Stimulated activated CD8-positive, alpha-beta memory T cell treated with anti-CD3 and anti-CD28 coated beads, Interleukin-4, amount 100 ng/mL, for 1 hour (primary cell): ENCODE measurements at regions not wholly inside any gene's neighbourhood (a gene's known extent, or its start where the extent isn't known, plus 50 kb on each side); places are given as distances from the start of the nearest gene placed in this dataset.
"Not testable (repeated sequence)": the region's sequence is repeated elsewhere in the genome, so short reads cannot be mapped to it uniquely, and the experiment has no call there.

Experiments used
- DNase-seq, 2 donors: peaks; one replicate each; pipeline ENCODE4 v3.0.0-alpha.2; 2020; ENCODE audit warnings: low read depth in 2 of 2, low spot score in 1 of 2

DNA sequence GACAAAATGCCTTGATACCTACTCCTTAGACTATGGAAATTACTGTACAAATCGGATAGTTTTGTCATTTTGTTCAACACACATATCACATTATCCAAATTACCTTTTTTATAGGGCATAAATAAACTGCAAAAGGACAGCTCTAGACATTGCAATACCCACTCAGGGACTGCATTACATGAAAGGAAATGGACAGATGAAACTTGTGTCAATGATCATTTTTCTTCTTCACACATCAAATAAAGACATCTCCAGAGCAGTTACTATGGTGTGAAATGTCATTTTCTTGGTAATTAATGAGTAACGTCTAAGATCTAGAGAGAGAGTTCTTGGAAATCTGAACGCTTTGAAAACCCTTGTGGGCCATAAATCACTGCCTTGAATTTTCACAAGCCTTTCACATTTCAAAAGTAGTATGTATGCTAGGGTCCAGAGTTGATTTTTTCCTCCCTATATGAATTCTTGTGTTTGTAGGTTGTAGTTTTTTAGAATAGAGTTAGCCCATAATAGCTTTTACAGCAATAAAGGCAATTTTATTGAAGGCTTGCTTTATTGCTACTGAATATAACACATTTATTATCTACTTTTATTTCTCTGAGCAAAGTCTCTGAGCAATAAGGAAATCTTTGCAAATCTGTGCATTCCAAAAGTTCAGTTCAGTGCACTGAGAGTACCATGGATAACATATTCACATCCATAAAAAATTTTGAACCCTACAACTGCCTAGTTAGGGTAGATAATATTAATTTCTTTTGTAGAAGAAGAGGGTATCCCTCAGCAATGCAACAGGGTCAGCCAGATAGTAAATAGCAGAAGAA lies 358.0 kb upstream of the PCSK5 start:
- DNase-seq: no peak

DNA sequence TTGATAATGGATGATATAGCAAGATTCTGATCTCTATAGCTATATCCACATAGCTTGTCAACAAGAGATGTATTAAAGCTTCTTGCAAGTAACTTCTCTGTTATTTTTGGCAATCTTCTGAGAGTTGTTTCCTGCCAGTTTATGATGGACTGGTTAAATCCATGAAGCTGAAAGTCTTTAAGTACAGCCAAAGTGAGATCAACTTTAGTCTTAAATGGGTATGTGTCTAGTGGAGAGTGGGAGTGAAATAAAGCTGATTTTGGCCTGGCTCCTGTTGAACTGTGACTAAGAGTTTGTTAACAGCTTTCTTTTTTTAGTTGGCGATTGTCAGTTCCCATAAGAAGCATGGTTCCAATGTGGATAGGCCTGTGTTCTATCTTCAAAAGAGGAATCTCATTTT lies 350.9 kb upstream of the PCSK5 start:
- no peak for DNase-seq

- DNase-seq: no peak
Measured at GRCh38 chr9:75540185-75540584, 350.3 kb upstream of the PCSK5 start.

DNA sequence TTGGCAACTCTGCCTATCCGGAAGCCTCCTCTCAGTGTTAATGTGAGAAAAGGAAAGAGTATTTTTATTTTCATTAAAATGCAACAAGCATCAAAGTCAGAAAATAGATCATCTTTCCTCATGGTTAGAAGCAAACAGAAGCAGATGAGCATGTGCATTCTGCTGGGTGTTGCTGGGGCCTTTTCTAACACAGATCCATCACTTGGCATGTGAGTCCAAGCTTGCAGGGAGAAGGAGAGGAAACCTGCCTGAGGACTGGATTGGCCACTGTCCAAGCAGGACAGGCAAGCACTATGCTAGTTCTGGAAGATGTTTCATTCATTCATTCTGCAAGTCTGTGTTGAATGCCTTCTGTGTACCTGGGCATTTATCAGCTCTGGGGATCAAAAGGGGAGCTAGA lies 348.7 kb upstream of the PCSK5 start:
- no peak for DNase-seq

GRCh38 chr9:75544815-75545214 lies 345.7 kb upstream of the PCSK5 start:
- DNase-seq: no peak

DNA sequence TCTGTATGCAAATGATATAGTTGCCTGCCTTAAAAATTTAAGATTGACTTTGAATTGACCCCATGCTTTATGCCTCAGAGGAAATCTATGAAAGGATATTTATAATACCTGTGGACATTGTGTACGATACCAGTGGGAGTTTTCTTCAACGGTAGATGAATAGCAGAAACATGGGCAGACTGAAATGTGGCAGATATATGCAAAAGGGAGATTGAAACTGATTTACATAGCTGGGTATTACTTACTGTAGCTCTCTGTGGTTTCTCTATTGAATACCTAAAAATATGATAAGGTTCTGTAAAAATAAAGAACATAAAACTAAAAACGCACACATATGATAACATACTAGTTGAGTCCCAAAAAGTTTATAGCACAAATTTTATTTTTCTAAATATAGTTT lies 345.2 kb upstream of the PCSK5 start:
- DNase-seq: no peak

DNA sequence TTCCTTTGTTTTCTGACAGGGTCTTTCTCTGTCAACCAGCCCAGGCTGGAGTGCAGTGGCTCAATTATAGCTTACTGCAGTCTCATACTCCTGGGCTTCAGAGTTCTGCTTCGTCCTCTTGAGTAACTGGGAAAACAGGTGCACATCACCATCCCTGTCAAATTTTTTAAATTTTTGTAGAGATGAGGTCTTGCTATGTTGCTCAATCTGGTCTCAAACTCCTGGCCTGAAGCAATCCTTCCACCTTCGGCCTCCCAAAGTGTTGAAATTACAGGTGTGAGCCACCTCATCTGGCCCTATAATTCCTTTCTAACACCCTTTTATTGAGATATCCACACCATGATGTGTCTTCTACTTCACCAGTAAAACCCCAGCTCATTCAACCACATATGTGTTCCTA lies 341.6 kb upstream of the PCSK5 start:
- DNase-seq: no peak

DNA sequence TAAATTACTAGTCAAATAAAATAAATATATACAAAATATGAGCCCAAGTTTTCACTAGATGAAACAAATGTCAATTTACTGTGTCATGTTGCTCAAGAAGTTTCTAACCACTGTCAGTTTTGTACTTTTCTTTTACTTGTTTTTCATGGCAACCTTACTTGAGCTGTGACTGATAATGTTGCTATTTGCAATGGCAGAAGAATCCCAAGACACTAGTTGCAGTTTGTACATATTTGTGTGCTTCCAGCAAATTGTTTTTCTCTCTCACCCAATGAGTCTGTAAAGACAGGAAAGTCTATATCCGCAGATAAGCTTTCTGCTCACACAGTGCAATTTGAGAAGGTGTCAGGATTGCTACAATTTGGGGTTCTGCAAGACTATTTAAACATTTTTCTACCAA lies 338.6 kb upstream of the PCSK5 start:
- DNase-seq: no peak

DNA sequence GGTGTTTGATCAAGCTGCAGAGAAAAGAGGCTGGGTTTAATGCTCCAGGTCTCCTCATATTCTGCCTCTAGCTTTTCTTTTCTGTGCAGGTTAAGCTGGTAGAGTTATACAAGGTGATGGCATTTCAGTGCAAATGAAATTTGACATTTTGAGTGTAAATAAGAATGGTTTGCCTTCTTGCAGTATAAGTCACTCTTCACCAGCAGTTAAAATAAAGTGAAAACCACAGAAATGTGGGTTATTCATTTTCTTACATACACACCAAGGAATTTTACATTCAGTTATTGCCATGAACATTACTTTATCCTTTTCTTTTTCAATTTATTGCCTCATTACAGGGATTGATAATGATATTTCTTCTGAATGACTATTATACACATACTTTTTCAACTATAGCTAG lies 337.5 kb upstream of the PCSK5 start:
- DNase-seq: no peak

- not testable (repeated sequence) for DNase-seq
Measured at GRCh38 chr9:75566813-75567212, 323.7 kb upstream of the PCSK5 start.

- no peak for DNase-seq
Measured at GRCh38 chr9:75570538-75570937, 319.9 kb upstream of the PCSK5 start.

DNA sequence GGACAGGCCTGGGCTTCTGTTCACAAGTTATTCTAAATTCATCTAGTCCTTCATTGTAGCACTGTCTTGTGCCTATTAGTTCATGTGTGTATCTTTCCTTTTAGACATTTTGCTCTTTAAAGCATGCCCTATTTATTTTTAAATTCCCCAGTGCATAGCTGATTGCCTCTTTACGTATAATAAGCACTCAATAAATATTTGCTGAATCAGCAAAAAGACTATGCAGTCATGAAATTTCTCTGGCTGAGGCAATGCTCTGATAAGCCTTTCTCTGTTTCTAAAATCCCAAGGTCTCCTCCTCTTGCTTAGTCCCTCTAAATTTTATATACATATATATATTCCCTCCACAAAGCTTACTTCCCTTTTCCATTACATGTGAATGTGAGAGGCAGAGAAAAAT lies 315.9 kb upstream of the PCSK5 start:
- no peak for DNase-seq

DNA sequence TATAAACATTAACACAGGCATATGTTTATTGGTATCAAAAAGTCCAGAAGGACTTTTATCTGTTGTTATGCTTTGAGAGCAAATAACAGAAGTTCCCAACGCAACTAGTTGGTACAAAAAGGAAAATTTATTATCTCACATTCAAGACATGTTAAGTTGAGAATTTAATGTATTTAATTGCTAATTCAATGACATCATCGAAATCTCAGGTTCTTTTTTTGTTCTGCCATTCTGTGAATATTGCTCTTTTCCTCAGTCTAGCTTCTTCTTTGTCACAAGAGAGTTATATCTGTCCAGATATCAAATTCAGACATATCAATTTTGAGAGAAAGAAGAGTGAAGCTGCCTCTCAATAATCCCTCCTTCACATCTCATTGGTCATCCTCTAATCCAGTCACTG lies 307.6 kb upstream of the PCSK5 start:
- DNase-seq: no peak

- no peak for DNase-seq
Measured at GRCh38 chr9:75588808-75589207, 301.7 kb upstream of the PCSK5 start.

DNA sequence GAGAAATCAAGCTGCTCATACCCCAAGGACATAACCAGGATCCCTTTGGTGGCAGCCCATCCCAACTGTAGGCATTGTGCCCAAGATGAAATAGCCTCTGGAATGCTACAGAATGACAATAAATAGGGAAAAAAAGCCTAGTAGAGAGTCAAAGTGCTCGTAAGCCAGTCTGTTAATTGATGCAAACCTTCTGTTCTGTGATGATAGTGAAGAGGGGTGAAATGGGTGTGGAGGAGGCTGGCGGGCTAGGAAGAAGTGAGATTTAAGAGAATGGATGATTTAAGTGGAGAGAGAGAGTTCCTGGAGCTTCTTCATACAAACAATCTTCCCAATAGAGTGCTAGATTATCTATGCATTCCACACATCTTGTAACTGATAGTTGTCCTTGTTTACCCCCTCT lies 301.0 kb upstream of the PCSK5 start:
- DNase-seq: no peak

DNA sequence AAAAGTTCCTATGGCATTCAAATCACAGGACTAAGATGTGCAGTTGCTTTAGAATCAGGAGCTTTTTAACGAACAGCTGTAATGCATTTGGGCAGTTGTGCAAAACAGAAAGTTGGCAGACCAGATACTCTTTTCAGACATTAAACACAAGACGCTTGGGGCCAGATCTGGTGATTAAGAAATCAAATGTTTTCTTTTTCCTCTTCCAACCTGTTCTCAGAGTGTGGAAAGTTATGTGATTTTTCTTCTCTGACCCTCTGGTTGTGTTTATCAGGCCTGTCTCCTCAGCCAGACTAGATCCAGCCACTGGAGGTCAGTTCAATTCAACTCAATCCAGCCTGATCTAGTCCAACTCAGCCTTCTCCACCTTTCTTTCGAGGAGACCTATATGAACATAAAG lies 298.5 kb upstream of the PCSK5 start:
- no peak for DNase-seq

- no peak for DNase-seq
Measured at GRCh38 chr9:75592586-75592985, 297.9 kb upstream of the PCSK5 start.

GRCh38 chr9:75593920-75594319 lies 296.6 kb upstream of the PCSK5 start:
- DNase-seq: no peak

- DNase-seq: no peak
Measured at GRCh38 chr9:75599126-75599525, 291.3 kb upstream of the PCSK5 start.

DNA sequence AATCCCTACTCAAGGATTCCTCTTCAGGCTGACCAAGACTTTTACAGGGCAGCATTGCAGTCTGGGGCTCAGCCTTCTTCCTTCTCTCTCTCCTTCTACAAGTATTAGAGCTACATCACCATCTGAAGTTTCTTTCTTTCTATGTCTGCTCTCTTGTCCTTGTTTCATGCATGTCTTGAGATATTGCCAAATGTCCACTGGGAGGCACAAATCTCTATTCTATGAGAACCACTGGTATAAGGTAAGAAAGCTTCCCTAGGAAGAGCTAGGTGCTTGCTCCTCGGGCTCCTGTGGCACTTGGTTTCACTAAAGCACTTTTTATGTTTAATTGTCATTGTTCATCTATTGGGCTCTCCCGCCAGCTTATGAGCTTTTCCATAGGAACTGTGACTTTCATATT lies 289.2 kb upstream of the PCSK5 start:
- no peak for DNase-seq

DNA sequence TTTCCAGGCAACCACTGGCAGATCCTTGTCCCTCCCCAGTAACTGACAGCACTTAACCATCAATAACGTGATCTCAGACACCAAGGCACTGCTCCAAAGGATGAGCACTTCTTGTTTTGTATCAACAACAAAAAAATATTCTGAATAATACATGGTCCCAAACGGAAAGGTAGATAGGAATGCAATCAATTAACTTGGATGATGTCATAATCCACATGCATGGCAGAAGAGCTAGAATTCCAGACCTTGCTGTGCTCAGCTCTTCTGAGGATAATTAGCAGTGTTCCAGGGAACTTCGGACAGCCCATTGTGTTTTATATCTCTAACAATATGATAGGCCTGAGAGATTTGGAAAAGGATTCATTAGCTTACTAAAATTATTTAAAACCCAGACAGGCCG lies 288.4 kb upstream of the PCSK5 start:
- no peak for DNase-seq

DNA sequence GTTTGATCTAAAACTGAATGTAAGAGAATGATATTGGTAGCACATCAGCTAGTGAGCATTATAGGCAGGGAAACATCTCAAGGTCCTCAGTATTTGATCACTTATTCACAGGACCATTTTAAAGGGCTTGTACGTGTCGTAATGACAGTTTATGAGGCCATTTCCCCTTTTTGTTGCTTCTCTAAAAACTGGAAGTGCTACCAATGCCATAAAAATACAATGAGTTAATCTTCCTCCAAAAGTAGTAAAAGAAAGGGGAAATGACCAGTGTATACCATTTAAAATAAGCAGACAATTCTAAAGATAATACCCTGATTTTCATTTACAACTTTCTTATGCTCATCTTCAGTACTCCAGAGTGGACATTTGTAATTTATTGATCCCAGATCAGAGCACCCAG lies 285.8 kb upstream of the PCSK5 start:
- DNase-seq: no peak

DNA sequence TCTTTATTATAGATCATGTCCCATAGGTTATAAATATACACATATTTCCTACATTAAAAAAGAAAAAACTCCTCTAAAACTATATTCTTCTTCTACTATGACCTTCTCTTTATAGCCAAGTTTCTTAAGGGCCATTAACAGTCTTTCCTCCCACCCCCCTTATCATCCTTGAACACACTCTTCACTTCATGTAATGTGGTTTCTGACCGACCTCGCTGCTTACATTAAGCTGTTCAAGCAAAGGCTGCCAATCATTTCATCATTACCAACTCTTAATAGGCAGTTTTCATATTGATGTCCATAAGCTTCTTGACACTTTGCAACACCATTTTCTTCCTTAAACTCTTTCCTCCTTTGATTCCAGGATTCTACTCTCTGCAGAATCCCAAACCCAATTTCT lies 283.0 kb upstream of the PCSK5 start:
- no peak for DNase-seq

DNA sequence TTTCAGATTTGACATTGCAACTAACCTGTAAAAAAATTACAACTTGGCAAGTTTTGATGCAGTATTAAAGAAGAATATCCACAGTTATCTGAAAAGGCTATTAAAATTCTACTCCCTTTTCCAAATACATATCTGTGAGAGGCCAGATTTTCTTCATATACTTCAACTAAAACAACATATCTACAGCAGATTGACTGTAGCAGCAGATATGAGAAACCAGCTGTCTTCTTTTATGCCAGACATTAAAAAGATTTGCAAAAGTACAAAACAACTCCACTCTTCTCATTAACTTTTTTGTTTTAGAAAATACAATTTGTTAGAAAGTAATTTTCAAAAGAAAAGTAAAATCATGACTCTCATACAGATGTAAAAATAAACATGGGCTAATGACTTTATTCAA lies 281.1 kb upstream of the PCSK5 start:
- no peak for DNase-seq
